Spleen (tissue), 7 donors: ENCODE measurements at regions not wholly inside any gene's neighbourhood (a gene's known extent, or its start where the extent isn't known, plus 50 kb on each side); places are given as distances from the start of the nearest gene placed in this dataset.

Experiments used
- CTCF ChIP-seq, 11 experiments: fragments of 200-600 bp in 7 of 11; fragments of 450-650 bp in 4 of 11; sonication (generic) in 4 of 11; IDR thresholded peaks in 8 of 11; conservative IDR thresholded peaks in 3 of 11; 1 replicate in 7 of 11; 2 replicates in 4 of 11; pipeline versions ENCODE4 v1.4.0 to v1.8.0; 2016 to 2021; ENCODE audit warnings: antibody characterized with exemption in 11 of 11, inconsistent platforms in 4 of 11, mild to moderate bottlenecking in 1 of 11
- POLR2A ChIP-seq, 3 donors: fragments of 450-650 bp; IDR thresholded peaks; one replicate each; pipeline ENCODE4 v1.5.1; 2017; ENCODE audit warnings: antibody characterized with exemption in 3 of 3, mild to moderate bottlenecking in 1 of 3
- donor health status: DM: no; HTN: no; CAD: no; lungs with moderate emphysema.
- donor health status: DM: no; HTN: no; CAD: no.
- donor health status: DM: no; HTN: no; CAD: no.

DNA sequence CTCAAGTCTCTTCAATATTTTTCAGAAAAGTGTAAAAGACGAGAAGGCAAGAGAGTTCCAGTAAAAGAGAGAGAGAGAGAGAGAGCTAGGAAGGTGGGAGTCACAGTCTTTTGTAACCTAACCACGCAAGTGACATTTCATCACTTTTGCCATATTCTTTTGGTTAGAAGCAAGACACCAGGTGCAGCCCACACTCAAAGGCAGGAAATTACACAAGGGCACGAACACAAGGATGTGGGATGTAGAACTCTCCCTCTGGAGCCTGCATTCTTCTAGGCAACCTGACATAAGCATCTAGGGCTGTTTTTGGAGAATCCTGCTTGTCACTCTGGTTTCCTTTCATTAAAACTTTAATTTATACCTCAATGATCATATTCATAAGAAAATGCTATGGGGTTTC is 1213.1 kb downstream of the DNAJB9 start:
- no peak for TF ChIP-seq CTCF (IDR thresholded peaks at IDR 0.05 in 8 of 11, conservative IDR thresholded peaks at IDR 0.05 in 3 of 11)
- TF ChIP-seq POLR2A (IDR thresholded peaks at IDR 0.05) = no peak
